Ovary (tissue), 7 donors: ENCODE measurements at regions not wholly inside any gene's neighbourhood (a gene's known extent, or its start where the extent isn't known, plus 50 kb on each side); places are given as distances from the start of the nearest gene placed in this dataset.

ENCODE experiments used
- DNase-seq, 5 donors: peaks; one replicate each; pipeline ENCODE4 v3.0.0-alpha.2; 2019 to 2020
- H3K27ac ChIP-seq, 2 donors: fragments of 200-600 bp; one replicate each; pipeline versions ENCODE4 v1.5.1 to v1.8.0; 2019 to 2022
- H3K27me3 ChIP-seq: fragments of 200-600 bp; one replicate; pipeline ENCODE4 v1.8.0; 2022
- H3K36me3 ChIP-seq: fragments of 200-600 bp; sonication (generic); one replicate; pipeline ENCODE4 v1.5.1; 2019
- H3K4me1 ChIP-seq: one replicate; pipeline ENCODE4 v1.8.1; 2013; ENCODE audit warnings: mild to moderate bottlenecking, moderate library complexity; ENCODE audit not compliant: insufficient read depth
- H3K4me3 ChIP-seq: fragments of 200-600 bp; sonication (generic); one replicate; pipeline ENCODE4 v1.5.1; 2017
- H3K9me3 ChIP-seq, 2 donors: fragments of 200-600 bp in 1 of 2; sonication (generic) in 1 of 2; one replicate each; pipeline versions ENCODE4 v1.5.1 to v1.8.1; 2013 to 2019; ENCODE audit warnings: mild to moderate bottlenecking in 1 of 2, moderate library complexity in 1 of 2
- CTCF ChIP-seq, 3 donors: fragments of 450-650 bp in 2 of 3; fragments of 200-600 bp in 1 of 3; IDR thresholded peaks; one replicate each; pipeline versions ENCODE4 v1.5.1 to v1.8.0; 2016 to 2022; ENCODE audit warnings: antibody characterized with exemption in 3 of 3, mild to moderate bottlenecking in 1 of 3
- EP300 ChIP-seq: sonication (generic); formaldehyde crosslinking; IDR thresholded peaks from one replicate; pipeline ENCODE4 v1.6.1; 2017; ENCODE audit warnings: antibody characterized with exemption
- POLR2A ChIP-seq: fragments of 450-650 bp; IDR thresholded peaks from one replicate; pipeline ENCODE4 v1.6.1; 2017; ENCODE audit warnings: antibody characterized with exemption, mild to moderate bottlenecking, moderate library complexity
- whole genome bisulfite sequencing, 3 donors: extraction: QIAGEN DNeasy Blood & Tissue Kit in 1 of 3; methylation state at CpG; one replicate each; pipeline versions ENCODE4 v1.1.5 to v1.1.7; 2013 to 2017; 5-methylcytosine and 5-hydroxymethylcytosine counted together
- intact Hi-C, 4 donors: fragments of 100-400 bp; cut with DNase I; formaldehyde crosslinking; loops; one replicate each; pipeline versions ENCODE4 v1.11.0 to v1.15.1; 2022 to 2023
- donor health status: DM: no; HTN: no; CAD: no; lungs with moderate emphysema.
- donor health status: DM: no; HTN: no; CAD: no.
- donor health status: Bipolar disorder and iron deficiency.
- donor health status: DM: no; HTN: no; CAD: no.
- donor health status: DM: yes; HTN: yes; CAD: no.

- no peaks in the 10 kb centered on the region for H3K36me3 ChIP-seq
- intact Hi-C loops: no loop called here
- H3K27me3 ChIP-seq: no peaks in the 10 kb centered on the region
- TF ChIP-seq POLR2A: no peak
- TF ChIP-seq CTCF (IDR thresholded peaks at IDR 0.05): no peak
- no peak for TF ChIP-seq EP300
- H3K4me3 ChIP-seq: no peak overlapping the region
- no peak overlapping the region for H3K27ac ChIP-seq
- DNase-seq: no peak
- no peaks in the 10 kb centered on the region for H3K9me3 ChIP-seq
- no peaks in the 10 kb centered on the region for H3K4me1 ChIP-seq
Measured at GRCh38 chr2:7127687-7128086, 210.5 kb downstream of the RNF144A start.

- DNase-seq: no peak
- Histone ChIP-seq H3K36me3 (no peaks in the 10 kb centered on the region), H3K4me1 (no peaks in the 10 kb centered on the region), H3K27ac (no peak overlapping the region), H3K27me3 (no peaks in the 10 kb centered on the region), H3K4me3 (no peak overlapping the region), H3K9me3 (no peaks in the 10 kb centered on the region)
- intact Hi-C loops: no loop called here
- 77 to 84% (median 79%) methylated on average over 5 of the region's 5 CpGs for WGBS, 3 donors
- TF ChIP-seq POLR2A: no peak
- TF ChIP-seq EP300: no peak
- no peak for TF ChIP-seq CTCF (IDR thresholded peaks at IDR 0.05)
Measured at GRCh38 chr2:7131261-7131660, 214.0 kb downstream of the RNF144A start.

GRCh38 chr2:7132753-7133152 is 215.5 kb downstream of the RNF144A start:
- no peak for DNase-seq
- no peaks in the 10 kb centered on the region for H3K9me3 ChIP-seq
- no peak for TF ChIP-seq EP300
- TF ChIP-seq CTCF (IDR thresholded peaks at IDR 0.05): no peak
- no peak for TF ChIP-seq POLR2A
- WGBS, 3 donors: 89 to 94% (median 92%) methylated on average over 3 of the region's 3 CpGs
- no peaks in the 10 kb centered on the region for H3K4me1 ChIP-seq
- intact Hi-C loops: no loop called here
- no peak overlapping the region for H3K27ac ChIP-seq
- no peaks in the 10 kb centered on the region for H3K36me3 ChIP-seq
- no peak overlapping the region for H3K4me3 ChIP-seq
- H3K27me3 ChIP-seq: no peaks in the 10 kb centered on the region

- Histone ChIP-seq H3K27me3 (no peaks in the 10 kb centered on the region), H3K36me3 (no peaks in the 10 kb centered on the region), H3K4me1 (no peaks in the 10 kb centered on the region), H3K9me3 (no peaks in the 10 kb centered on the region), H3K27ac (no peak overlapping the region), H3K4me3 (no peak overlapping the region)
- WGBS, 3 donors: 96 to 98% (median 97%) methylated on average over 4 of the region's 4 CpGs
- TF ChIP-seq POLR2A (no peak), CTCF (IDR thresholded peaks at IDR 0.05) (no peak), EP300 (no peak)
- DNase-seq: no peak
- intact Hi-C loops: no loop called here
Measured at GRCh38 chr2:7133521-7133920, 216.3 kb downstream of the RNF144A start.

- H3K27ac ChIP-seq: no peak overlapping the region
- no peak for TF ChIP-seq POLR2A
- TF ChIP-seq EP300: no peak
- TF ChIP-seq CTCF (IDR thresholded peaks at IDR 0.05): no peak
- DNase-seq: no peak
- no peak overlapping the region for H3K4me3 ChIP-seq
- WGBS, 3 donors: 36 to 48% (median 42%) methylated on average over 1 of the region's 1 CpG
- H3K27me3 ChIP-seq: no peaks in the 10 kb centered on the region
- H3K36me3 ChIP-seq: no peaks in the 10 kb centered on the region
- no peaks in the 10 kb centered on the region for H3K9me3 ChIP-seq
- no peaks in the 10 kb centered on the region for H3K4me1 ChIP-seq
- intact Hi-C loops: no loop called here
Measured at GRCh38 chr2:7140306-7140705, 223.1 kb downstream of the RNF144A start.
